ENCODE measurements at regions not wholly inside any gene's neighbourhood (a gene's known extent, or its start where the extent isn't known, plus 50 kb on each side); places are given as distances from the start of the nearest gene placed in this dataset.

GRCh38 chr12:59844750-59845149 lies 248.9 kb downstream of the SLC16A7 start:
- no peak for TF ChIP-seq POLR2A (IDR thresholded peaks at IDR 0.05)
- TF ChIP-seq CTCF (IDR thresholded peaks at IDR 0.05): no peak

All from breast epithelium (tissue), 3 donors.